CD4-positive, alpha-beta memory T cell (primary cell): ENCODE measurements at regions not wholly inside any gene's neighbourhood (a gene's known extent, or its start where the extent isn't known, plus 50 kb on each side); places are given as distances from the start of the nearest gene placed in this dataset.

Experiments
- CTCF ChIA-PET: fragments of 350-600 bp; sonication (Branson Sonifier 250); formaldehyde crosslinking; loops from one replicate; lab custom pipeline; 2021; ENCODE audit warnings: inconsistent platforms; ENCODE audit not compliant: partially characterized antibody; lab: Charles Lee
- POLR2A ChIA-PET: fragments of 350-600 bp; sonication (Branson Sonifier 250); formaldehyde crosslinking; loops from one replicate; lab custom pipeline; 2021; ENCODE audit not compliant: partially characterized antibody; lab: Charles Lee
- DNase-seq, 5 donors: peaks; one replicate each; pipeline versions ENCODE4 v3.0.0 to v3.0.0-alpha.2; 2020 to 2022; ENCODE audit warnings: mixed read lengths in 1 of 5
- H3K27ac ChIP-seq: one replicate; pipeline ENCODE4 v1.7.0; 2013; ENCODE audit warnings: low read depth, low read length
- H3K27me3 ChIP-seq: 2 replicates; pipeline ENCODE4 v1.7.0; 2013; ENCODE audit warnings: mild to moderate bottlenecking, low read length, moderate library complexity; ENCODE audit not compliant: insufficient read depth
- H3K36me3 ChIP-seq: 2 replicates; pipeline ENCODE4 v1.7.0; 2013; ENCODE audit warnings: mild to moderate bottlenecking, low read length, moderate library complexity; ENCODE audit not compliant: insufficient read depth
- H3K4me1 ChIP-seq: 2 replicates; pipeline ENCODE4 v1.7.0; 2013; ENCODE audit warnings: mild to moderate bottlenecking, low read length, moderate library complexity; ENCODE audit not compliant: insufficient read depth
- H3K4me3 ChIP-seq, 2 donors: one replicate each; pipeline ENCODE4 v1.7.0; 2013; ENCODE audit warnings: low read length in 2 of 2, mild to moderate bottlenecking in 1 of 2
- H3K9me3 ChIP-seq, 2 donors: one replicate each; pipeline ENCODE4 v1.7.0; 2013; ENCODE audit warnings: low read length in 2 of 2, control low read depth in 1 of 2; ENCODE audit not compliant: control insufficient read depth in 1 of 2
- H3K27ac Mint-ChIP-seq, 7 donors: one replicate each; pipeline ENCODE4 v1.8.0; 2020 to 2021; ENCODE audit warnings: mixed read lengths in 7 of 7, mild to moderate bottlenecking in 6 of 7, inconsistent platforms in 3 of 7, moderate library complexity in 3 of 7
- H3K27me3 Mint-ChIP-seq, 2 donors: one replicate each; pipeline ENCODE4 v1.8.0; 2020 to 2021; ENCODE audit warnings: mixed read lengths in 2 of 2
- H3K36me3 Mint-ChIP-seq, 2 donors: one replicate each; pipeline ENCODE4 v1.8.0; 2020 to 2021; ENCODE audit warnings: mixed read lengths in 2 of 2, inconsistent platforms in 1 of 2, mild to moderate bottlenecking in 1 of 2
- H3K4me1 Mint-ChIP-seq, 4 donors: one replicate each; pipeline ENCODE4 v1.8.0; 2020 to 2021; ENCODE audit warnings: mixed read lengths in 4 of 4, mild to moderate bottlenecking in 1 of 4
- H3K4me3 Mint-ChIP-seq, 8 donors: one replicate each; pipeline ENCODE4 v1.8.0; 2020 to 2021; ENCODE audit warnings: mixed read lengths in 8 of 8, mild to moderate bottlenecking in 7 of 8, moderate library complexity in 6 of 8, inconsistent platforms in 3 of 8
- H3K9me3 Mint-ChIP-seq, 8 donors: one replicate each; pipeline ENCODE4 v1.8.0; 2020 to 2021; ENCODE audit warnings: mixed read lengths in 8 of 8, mild to moderate bottlenecking in 5 of 8, inconsistent platforms in 3 of 8, moderate library complexity in 1 of 8
- intact Hi-C: fragments of 100-400 bp; cut with micrococcal nuclease; formaldehyde crosslinking; loops from one replicate; pipeline ENCODE4 v1.15.1; 2023

- H3K9me3 ChIP-seq: no peaks in the 10 kb centered on the region
- Mint-ChIP-seq H3K27me3 (no peaks in the 10 kb centered on the region), H3K27ac (no peak overlapping the region), H3K9me3 (peaks cover 0 to 6% (median 2%) of the 10 kb centered on the region in 8 donors), H3K4me3 (no peak overlapping the region), H3K36me3 (no peaks in the 10 kb centered on the region), H3K4me1 (no peaks in the 10 kb centered on the region)
- intact Hi-C loops: no loop called here
- no peak overlapping the region for H3K4me3 ChIP-seq
- ChIA-PET CTCF (no interaction called here), POLR2A (no interaction called here)
- H3K27me3 ChIP-seq: no peaks in the 10 kb centered on the region
- H3K4me1 ChIP-seq: no peaks in the 10 kb centered on the region
- DNase-seq: no peak
- H3K36me3 ChIP-seq: no peaks in the 10 kb centered on the region
- H3K27ac ChIP-seq: no peak overlapping the region
These were observed 363.0 kb upstream of the PDE4D start for GRCh38 chr5:60256546-60256945.

- no peaks in the 10 kb centered on the region for H3K9me3 ChIP-seq
- no peaks in the 10 kb centered on the region for H3K27me3 ChIP-seq
- H3K9me3 Mint-ChIP-seq: peaks cover 0 to 9% (median 4%) of the 10 kb centered on the region in 8 donors
- H3K4me1 ChIP-seq: no peaks in the 10 kb centered on the region
- POLR2A ChIA-PET: no interaction called here
- H3K36me3 Mint-ChIP-seq: no peaks in the 10 kb centered on the region
- H3K36me3 ChIP-seq: no peaks in the 10 kb centered on the region
- intact Hi-C loops: no loop called here
- H3K27ac ChIP-seq: no peak overlapping the region
- no peaks in the 10 kb centered on the region for H3K4me1 Mint-ChIP-seq
- no peak for DNase-seq
- no peak overlapping the region for H3K27ac Mint-ChIP-seq
- H3K4me3 ChIP-seq: no peak overlapping the region
- H3K27me3 Mint-ChIP-seq: no peaks in the 10 kb centered on the region
- CTCF ChIA-PET: no interaction called here
- H3K4me3 Mint-ChIP-seq: no peak overlapping the region
These were observed 355.4 kb upstream of the PDE4D start for GRCh38 chr5:60248901-60249300.

- H3K27ac Mint-ChIP-seq: no peak overlapping the region
- no peak for DNase-seq
- Histone ChIP-seq H3K4me3 (no peak overlapping the region), H3K9me3 (peaks cover 0 to 4% of the 10 kb centered on the region in 2 donors), H3K4me1 (no peaks in the 10 kb centered on the region), H3K27me3 (no peaks in the 10 kb centered on the region), H3K36me3 (no peaks in the 10 kb centered on the region), H3K27ac (no peak overlapping the region)
- POLR2A ChIA-PET: no interaction called here
- no peaks in the 10 kb centered on the region for H3K27me3 Mint-ChIP-seq
- CTCF ChIA-PET: no interaction called here
- no peaks in the 10 kb centered on the region for H3K4me1 Mint-ChIP-seq
- H3K4me3 Mint-ChIP-seq: no peak overlapping the region
- H3K36me3 Mint-ChIP-seq: no peaks in the 10 kb centered on the region
- H3K9me3 Mint-ChIP-seq: peaks cover 0 to 22% (median 10%) of the 10 kb centered on the region in 8 donors
- intact Hi-C loops: no loop called here
These were observed 350.2 kb upstream of the PDE4D start for GRCh38 chr5:60243713-60244112.

GRCh38 chr5:60232036-60232795 is 338.7 kb upstream of the PDE4D start:
- POLR2A ChIA-PET: no interaction called here
- Mint-ChIP-seq H3K4me3 (no peak overlapping the region), H3K27ac (no peak overlapping the region), H3K27me3 (no peaks in the 10 kb centered on the region), H3K9me3 (peaks cover 0 to 5% (median under 1%) of the 10 kb centered on the region in 8 donors), H3K36me3 (no peaks in the 10 kb centered on the region), H3K4me1 (no peaks in the 10 kb centered on the region)
- no peaks in the 10 kb centered on the region for H3K9me3 ChIP-seq
- H3K4me1 ChIP-seq: no peaks in the 10 kb centered on the region
- CTCF ChIA-PET: no interaction called here
- no peak overlapping the region for H3K4me3 ChIP-seq
- DNase-seq: no peak
- no peaks in the 10 kb centered on the region for H3K27me3 ChIP-seq
- intact Hi-C loops: no loop called here
- H3K27ac ChIP-seq: no peak overlapping the region
- H3K36me3 ChIP-seq: no peaks in the 10 kb centered on the region

- CTCF ChIA-PET: no interaction called here
These were observed 336.9 kb upstream of the PDE4D start for GRCh38 chr5:60230456-60230855.

GRCh38 chr5:60229691-60230185 is 336.2 kb upstream of the PDE4D start:
- Mint-ChIP-seq H3K27ac (no peak overlapping the region), H3K27me3 (no peaks in the 10 kb centered on the region), H3K9me3 (peaks cover 0 to 5% (median 0%) of the 10 kb centered on the region in 8 donors), H3K36me3 (no peaks in the 10 kb centered on the region), H3K4me1 (no peaks in the 10 kb centered on the region), H3K4me3 (no peak overlapping the region)
- CTCF ChIA-PET: no interaction called here
- DNase-seq: no peak
- POLR2A ChIA-PET: no interaction called here
- Histone ChIP-seq H3K4me3 (no peak overlapping the region), H3K9me3 (no peaks in the 10 kb centered on the region), H3K27ac (no peak overlapping the region), H3K36me3 (no peaks in the 10 kb centered on the region), H3K4me1 (no peaks in the 10 kb centered on the region), H3K27me3 (no peaks in the 10 kb centered on the region)
- intact Hi-C loops: no loop called here

More at GRCh38 chr5:60230456-60230855, 336.9 kb upstream of the PDE4D start:
- Histone ChIP-seq H3K4me3 (no peak overlapping the region), H3K9me3 (no peaks in the 10 kb centered on the region), H3K27ac (no peak overlapping the region), H3K4me1 (no peaks in the 10 kb centered on the region), H3K27me3 (no peaks in the 10 kb centered on the region), H3K36me3 (no peaks in the 10 kb centered on the region)
- Mint-ChIP-seq H3K27ac (no peak overlapping the region), H3K36me3 (no peaks in the 10 kb centered on the region), H3K9me3 (peaks cover 0 to 5% (median 0%) of the 10 kb centered on the region in 8 donors), H3K27me3 (no peaks in the 10 kb centered on the region), H3K4me1 (no peaks in the 10 kb centered on the region), H3K4me3 (no peak overlapping the region)
- intact Hi-C loops: no loop called here
- POLR2A ChIA-PET: no interaction called here
- no peak for DNase-seq

- Histone ChIP-seq H3K4me1 (no peaks in the 10 kb centered on the region), H3K9me3 (no peaks in the 10 kb centered on the region), H3K4me3 (no peak overlapping the region), H3K36me3 (no peaks in the 10 kb centered on the region), H3K27ac (no peak overlapping the region), H3K27me3 (no peaks in the 10 kb centered on the region)
- H3K4me1 Mint-ChIP-seq: no peaks in the 10 kb centered on the region
- POLR2A ChIA-PET: no interaction called here
- no peaks in the 10 kb centered on the region for H3K36me3 Mint-ChIP-seq
- no peak overlapping the region for H3K4me3 Mint-ChIP-seq
- intact Hi-C loops: no loop called here
- no peak overlapping the region for H3K27ac Mint-ChIP-seq
- no peak for DNase-seq
- peaks cover 0 to 5% (median 0%) of the 10 kb centered on the region in 8 donors for H3K9me3 Mint-ChIP-seq
- no peaks in the 10 kb centered on the region for H3K27me3 Mint-ChIP-seq
- CTCF ChIA-PET: no interaction called here
These were observed 335.1 kb upstream of the PDE4D start for GRCh38 chr5:60228676-60229075.
